HepG2 (cell line): ENCODE measurements at regions not wholly inside any gene's neighbourhood (a gene's known extent, or its start where the extent isn't known, plus 50 kb on each side); places are given as distances from the start of the nearest gene placed in this dataset.

Experiments
- ATAC-seq: fragments of 200-7000 bp; cut with Tn5 transposase; 3 replicates; pipeline ENCODE4 v1.9.1; 2020; ENCODE audit warnings: mild to moderate bottlenecking, moderate library complexity
- BruUV-seq: library from RNA; stranded (reverse); fragments of 400-500 nt; replicated peaks from 2 replicates; lab custom pipeline; 2021; lab: Mats Ljungman, UMichigan
- CTCF ChIA-PET: fragments of 300-600 bp; formaldehyde crosslinking; extraction: SDS; loops from one replicate; lab custom pipeline; 2021; ENCODE audit warnings: low total read pairs, inconsistent platforms, low intra/inter-chr PET ratio; lab: Yijun Ruan, JAX
- POLR2A ChIA-PET: fragments of 350-600 bp; sonication (Branson Sonifier 250); formaldehyde crosslinking; loops from one replicate; lab custom pipeline; 2020; ENCODE audit warnings: antibody characterized with exemption, inconsistent platforms; lab: Yijun Ruan, JAX
- DNase-seq: peaks from one replicate; pipeline ENCODE4 v3.0.0-alpha.2; 2015; ENCODE audit warnings: low spot score
- FAIRE-seq: peaks from 3 replicates; lab custom pipeline; 2011; peaks lifted over from hg19 to GRCh38; lab: Jason Lieb, UNC
- H2AFZ ChIP-seq: one replicate; pipeline ENCODE4 v1.6.1; 2011; ENCODE audit warnings: low read length, inconsistent platforms
- H3K27ac ChIP-seq: fragments of 300-600 bp; 3 replicates; pipeline ENCODE4 v1.8.0; 2011; ENCODE audit warnings: mixed run types, mild to moderate bottlenecking, mixed read lengths, low read length, inconsistent platforms; ENCODE audit not compliant: insufficient read depth; ENCODE audit errors: extremely low read length
- H3K27me3 ChIP-seq, 2 experiments: fragments of 200-600 bp in 1 of 2; 2 replicates in 1 of 2; 3 replicates in 1 of 2; pipeline versions ENCODE4 v1.6.0 to v1.8.0; 2011; ENCODE audit warnings: low read length in 2 of 2, mild to moderate bottlenecking in 2 of 2, moderate library complexity in 2 of 2, inconsistent platforms in 1 of 2; ENCODE audit not compliant: insufficient read depth in 2 of 2, control insufficient read depth in 1 of 2
- H3K36me3 ChIP-seq, 2 experiments: fragments of 200-600 bp in 1 of 2; replicated peaks in 1 of 2; 2 replicates in 1 of 2; 3 replicates in 1 of 2; pipeline versions ENCODE4 v1.5.1 to v1.8.0; 2011; ENCODE audit warnings: low read length in 2 of 2, inconsistent platforms in 1 of 2; ENCODE audit not compliant: insufficient read depth in 2 of 2, control insufficient read depth in 1 of 2
- H3K4me1 ChIP-seq: 2 replicates; pipeline ENCODE4 v1.5.1; 2012; ENCODE audit warnings: low read length, inconsistent platforms; ENCODE audit not compliant: insufficient read depth
- H3K4me2 ChIP-seq: 2 replicates; pipeline ENCODE4 v1.6.0; 2011; ENCODE audit warnings: low read depth, low read length, inconsistent platforms
- H3K4me3 ChIP-seq, 3 experiments: fragments of 200-600 bp in 1 of 3; sonication (generic), shearing (Covaris generic) in 1 of 3; replicated peaks in 1 of 3; 2 replicates each; pipeline ENCODE4 v1.5.1; 2011 to 2016; ENCODE audit warnings: low read length in 3 of 3, inconsistent platforms in 2 of 3, low read depth in 2 of 3, mild to moderate bottlenecking in 2 of 3, control low read depth in 1 of 3, mixed read lengths in 1 of 3; ENCODE audit not compliant: insufficient read depth in 1 of 3
- H3K79me2 ChIP-seq: one replicate; pipeline ENCODE4 v1.6.1; 2011; ENCODE audit warnings: low read length, inconsistent platforms; ENCODE audit not compliant: insufficient read depth
- H3K9ac ChIP-seq: 2 replicates; pipeline ENCODE4 v1.6.0; 2011; ENCODE audit warnings: mild to moderate bottlenecking, low read depth, low read length, inconsistent platforms; ENCODE audit not compliant: insufficient read depth
- H3K9me3 ChIP-seq: 2 replicates; pipeline ENCODE4 v1.5.1; 2012; ENCODE audit warnings: mild to moderate bottlenecking, low read length
- H4K20me1 ChIP-seq: 2 replicates; pipeline ENCODE4 v1.6.0; 2011; ENCODE audit warnings: inconsistent platforms, mild to moderate bottlenecking, low read length, moderate library complexity; ENCODE audit not compliant: insufficient read depth
- ADNP ChIP-seq: sonication (generic); formaldehyde crosslinking; IDR thresholded peaks from 2 replicates; pipeline ENCODE4 v1.4.0; 2020; ENCODE audit warnings: missing genetic modification reagents
- CCAR2 ChIP-seq: fragments of 200-400 bp; formaldehyde crosslinking; optimal IDR thresholded peaks from 2 replicates; pipeline ENCODE3; 2018; ENCODE audit warnings: low read depth, mild to moderate bottlenecking, low read length, moderate library complexity
- CEBPG ChIP-seq: IDR thresholded peaks from 2 replicates; pipeline ENCODE4 v1.6.1; 2016
- E2F2 ChIP-seq: sonication (generic); formaldehyde crosslinking; IDR thresholded peaks from 2 replicates; pipeline ENCODE4 v1.4.0; 2020; ENCODE audit warnings: missing genetic modification reagents, borderline replicate concordance
- FOXK1 ChIP-seq: sonication (generic); formaldehyde crosslinking; IDR thresholded peaks from 2 replicates; pipeline ENCODE4 v1.4.0; 2020; ENCODE audit warnings: low read depth, missing genetic modification reagents, borderline replicate concordance
- KAT7 ChIP-seq: IDR thresholded peaks from 2 replicates; pipeline ENCODE4 v1.6.1; 2018; ENCODE audit warnings: borderline replicate concordance, missing compliant biosample characterization
- KLF9 ChIP-seq: IDR thresholded peaks from 2 replicates; pipeline ENCODE4 v1.6.1; 2016; ENCODE audit warnings: low read depth
- MAZ ChIP-seq, 2 experiments: sonication (generic) in 1 of 2; formaldehyde crosslinking in 1 of 2; IDR thresholded peaks; 2 replicates each; pipeline versions ENCODE4 v1.5.0 to v1.6.1; 2012 to 2020; ENCODE audit warnings: low read depth in 2 of 2, mild to moderate bottlenecking in 2 of 2, borderline replicate concordance in 1 of 2, improper control_type of control experiment in 1 of 2, low read length in 1 of 2, missing genetic modification reagents in 1 of 2, moderate library complexity in 1 of 2
- POLR2A ChIP-seq, 2 experiments: IDR thresholded peaks; 2 replicates each; pipeline ENCODE4 v1.6.1; 2011; ENCODE audit warnings: low read depth in 2 of 2, low read length in 2 of 2, mild to moderate bottlenecking in 1 of 2, moderate library complexity in 1 of 2; ENCODE audit not compliant: insufficient read depth in 1 of 2
- SATB2 ChIP-seq: sonication (generic); formaldehyde crosslinking; IDR thresholded peaks from 2 replicates; pipeline ENCODE4 v1.5.0; 2020; ENCODE audit warnings: missing genetic modification reagents
- SKI ChIP-seq: fragments of 450-650 bp; IDR thresholded peaks from one replicate; pipeline ENCODE4 v1.6.1; 2018; ENCODE audit warnings: mild to moderate bottlenecking; ENCODE audit not compliant: partially characterized antibody
- SMAD1 ChIP-seq: sonication (generic); formaldehyde crosslinking; IDR thresholded peaks from 2 replicates; pipeline ENCODE4 v1.4.0; 2020; ENCODE audit warnings: missing genetic modification reagents, low read depth, mild to moderate bottlenecking, borderline replicate concordance
- SOX5 ChIP-seq: IDR thresholded peaks from 2 replicates; pipeline ENCODE4 v1.6.1; 2016; ENCODE audit warnings: borderline replicate concordance
- SRF ChIP-seq: IDR thresholded peaks from 2 replicates; pipeline ENCODE4 v1.6.1; 2011; ENCODE audit warnings: mild to moderate bottlenecking, low read depth, low read length, moderate library complexity
- ZBTB38 ChIP-seq: sonication (generic); formaldehyde crosslinking; IDR thresholded peaks from 2 replicates; pipeline ENCODE4 v1.5.1; 2020; ENCODE audit warnings: mild to moderate bottlenecking, missing genetic modification reagents
- ZNF547 ChIP-seq: sonication (generic); formaldehyde crosslinking; IDR thresholded peaks from 2 replicates; pipeline ENCODE4 v1.5.1; 2020; ENCODE audit warnings: mild to moderate bottlenecking, missing genetic modification reagents
- ZNF562 ChIP-seq: sonication (generic); formaldehyde crosslinking; IDR thresholded peaks from 2 replicates; pipeline ENCODE4 v1.8.0; 2022; ENCODE audit warnings: missing genetic modification reagents, borderline replicate concordance
- ZNF792 ChIP-seq: IDR thresholded peaks from 2 replicates; pipeline ENCODE4 v1.6.1; 2016
- ZSCAN9 ChIP-seq: IDR thresholded peaks from 2 replicates; pipeline ENCODE4 v1.6.1; 2016; ENCODE audit warnings: borderline replicate concordance
- WGBS: methylation state at CpG from one replicate; pipeline ENCODE4 v1.1.6; 2017; ENCODE audit warnings: low lambda C conversion rate; 5-methylcytosine and 5-hydroxymethylcytosine counted together
- in situ Hi-C: cut with HindIII; loops from 2 replicates; pipeline ENCODE4 v1.10.0; 2017; ENCODE audit warnings: low pct_unique_long_range_greater_than_20kb; ENCODE audit not compliant: extremely low pct_ligation_motif_present
- intact Hi-C: fragments of 100-400 bp; cut with micrococcal nuclease; formaldehyde crosslinking; loops from one replicate; pipeline ENCODE4 v1.10.0; 2022; ENCODE audit not compliant: unreplicated experiment

GRCh38 chr6:113736978-113737377 lies 120.2 kb upstream of the MARCKS start:
- no peak for TF ChIP-seq ZNF792 (CRISPR knock-in tag)
- no peak for TF ChIP-seq ZBTB38
- TF ChIP-seq ZSCAN9 (CRISPR knock-in tag) = no peak
- no peak for TF ChIP-seq CEBPG (CRISPR knock-in tag)
- TF ChIP-seq, all 625 proteins: peak for 0
- Histone ChIP-seq H3K27ac (no peak overlapping the region), H3K4me3 (no peak overlapping the region), H4K20me1 (no peaks in the 10 kb centered on the region), H3K9ac (no peak overlapping the region), H3K9me3 (no peaks in the 10 kb centered on the region), H3K4me1 (peaks cover 18% of the 10 kb centered on the region), H3K79me2 (no peaks in the 10 kb centered on the region), H2AFZ (no peak overlapping the region), H3K27me3 (no peaks in the 10 kb centered on the region), H3K4me2 (peak overlapping the region; percentile 26; the same call in 1 of the 2 replicates), H3K36me3 (no peaks in the 10 kb centered on the region)
- no peak for FAIRE-seq
- ATAC-seq = no peak
- no peak for DNase-seq
- in situ Hi-C loops = no loop called here
- intact Hi-C loops = no loop called here
- no TSS peak for BruUV-seq
- ChIA-PET CTCF (no interaction called here), POLR2A (no interaction called here)

GRCh38 chr6:113739041-113739655 lies 118.0 kb upstream of the MARCKS start:
- H3K9ac ChIP-seq = no peak overlapping the region
- H3K4me3 ChIP-seq = no peak overlapping the region
- no peaks in the 10 kb centered on the region for H4K20me1 ChIP-seq
- in situ Hi-C loops = no loop called here
- no peak overlapping the region for H3K27ac ChIP-seq
- no peak for ATAC-seq
- BruUV-seq = no TSS peak
- POLR2A ChIA-PET = no interaction called here
- H3K9me3 ChIP-seq = no peaks in the 10 kb centered on the region
- FAIRE-seq = no peak
- no peak for DNase-seq
- H3K27me3 ChIP-seq = no peaks in the 10 kb centered on the region
- no peak overlapping the region for H2AFZ ChIP-seq
- WGBS = 53% methylated on average over 4 of the region's 4 CpGs
- peaks cover 10% of the 10 kb centered on the region for H3K4me1 ChIP-seq
- H3K36me3 ChIP-seq = no peaks in the 10 kb centered on the region
- H3K79me2 ChIP-seq = no peaks in the 10 kb centered on the region
- intact Hi-C loops = no loop called here
- TF ChIP-seq KAT7 (no peak), POLR2A (IDR thresholded peaks at IDR 0.05; ENCODE audit: insufficient read depth in 1 of 2, low read depth in 2 of 2, low read length in 2 of 2) (no peak), FOXK1 (CRISPR knock-in tag) (no peak), SRF (no peak), E2F2 (CRISPR knock-in tag) (no peak), SOX5 (CRISPR knock-in tag) (no peak), CCAR2 (no peak), SKI (no peak), KLF9 (CRISPR knock-in tag) (no peak), SATB2 (CRISPR knock-in tag) (no peak), SMAD1 (no peak), ADNP (CRISPR knock-in tag) (no peak), ZNF547 (no peak), ZNF562 (CRISPR knock-in tag) (no peak), MAZ (IDR thresholded peaks at IDR 0.05; ENCODE audit: borderline replicate concordance, low read depth, low read length) (no peak), MAZ (CRISPR knock-in tag; IDR thresholded peaks at IDR 0.05; ENCODE audit: low read depth) (no peak)
- no peak overlapping the region for H3K4me2 ChIP-seq
- CTCF ChIA-PET = no interaction called here
